Uterus (tissue), 3 donors: ENCODE measurements at regions not wholly inside any gene's neighbourhood (a gene's known extent, or its start where the extent isn't known, plus 50 kb on each side); places are given as distances from the start of the nearest gene placed in this dataset.

ENCODE experiments used
- DNase-seq, 2 donors: peaks; one replicate each; pipeline ENCODE4 v3.0.0-alpha.2; 2019 to 2020
- H3K27ac ChIP-seq, 2 donors: fragments of 200-600 bp; sonication (generic); 1 replicate in 1 of 2; 2 replicates in 1 of 2; pipeline ENCODE4 v1.5.1; 2016 to 2018
- H3K27me3 ChIP-seq, 2 donors: fragments of 200-600 bp; sonication (generic); one replicate each; pipeline ENCODE4 v1.5.1; 2018 to 2019; ENCODE audit warnings: control low read depth in 1 of 2
- H3K36me3 ChIP-seq, 2 donors: fragments of 200-600 bp; sonication (generic); one replicate each; pipeline ENCODE4 v1.5.1; 2019; ENCODE audit warnings: control low read depth in 1 of 2
- H3K4me1 ChIP-seq, 2 donors: fragments of 200-600 bp; sonication (generic); one replicate each; pipeline ENCODE4 v1.5.1; 2018 to 2019; ENCODE audit warnings: control low read depth in 1 of 2
- H3K4me3 ChIP-seq, 2 donors: fragments of 200-600 bp; sonication (generic); 1 replicate in 1 of 2; 2 replicates in 1 of 2; pipeline ENCODE4 v1.5.1; 2018 to 2019; ENCODE audit warnings: mild to moderate bottlenecking in 1 of 2
- H3K9me3 ChIP-seq, 2 donors: fragments of 200-600 bp; sonication (generic); one replicate each; pipeline ENCODE4 v1.5.1; 2019; ENCODE audit warnings: control low read depth in 1 of 2
- CTCF ChIP-seq, 4 experiments: fragments of 200-600 bp in 2 of 4; fragments of 450-650 bp in 2 of 4; sonication (generic) in 2 of 4; IDR thresholded peaks; one replicate each; pipeline ENCODE4 v1.5.1; 2016 to 2019; ENCODE audit warnings: antibody characterized with exemption in 4 of 4, mild to moderate bottlenecking in 2 of 4, moderate library complexity in 1 of 4
- POLR2A ChIP-seq, 2 donors: fragments of 450-650 bp; IDR thresholded peaks; one replicate each; pipeline ENCODE4 v1.6.1; 2016; ENCODE audit warnings: antibody characterized with exemption in 2 of 2, mild to moderate bottlenecking in 1 of 2, moderate library complexity in 1 of 2
- intact Hi-C: fragments of 100-400 bp; cut with DNase I; formaldehyde crosslinking; loops from one replicate; pipeline ENCODE4 v1.15.1; 2023; ENCODE audit warnings: low total_unique reads
- donor health status: DM: yes; HTN: yes; CAD: no.

DNA sequence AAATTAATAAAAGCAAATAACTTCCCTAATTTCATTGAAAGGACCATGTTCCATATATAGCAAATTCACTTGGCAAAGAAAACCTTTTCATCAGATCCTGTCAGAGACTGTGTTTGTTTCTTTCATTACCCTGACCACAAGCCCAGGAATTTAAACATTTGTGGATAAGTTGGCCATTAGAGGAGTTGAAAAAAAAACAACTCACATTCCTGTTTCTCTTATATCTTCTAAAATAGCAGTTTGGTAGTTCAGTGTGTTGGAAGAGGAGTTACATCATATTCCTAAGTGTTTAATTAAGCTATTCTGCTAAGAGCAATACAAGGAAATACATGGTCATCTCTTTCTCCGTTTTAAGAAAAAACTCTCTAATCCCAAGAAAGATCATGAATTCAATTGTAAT lies 505.6 kb downstream of the TLE1 start:
- intact Hi-C loops: no loop called here
- no peaks in the 10 kb centered on the region for H3K36me3 ChIP-seq
- no peaks in the 10 kb centered on the region for H3K9me3 ChIP-seq
- H3K4me1 ChIP-seq: no peaks in the 10 kb centered on the region
- TF ChIP-seq POLR2A (IDR thresholded peaks at IDR 0.05): no peak
- no peak for TF ChIP-seq CTCF (IDR thresholded peaks at IDR 0.05)
- H3K4me3 ChIP-seq: no peak overlapping the region
- no peak for DNase-seq
- H3K27ac ChIP-seq: no peak overlapping the region
- H3K27me3 ChIP-seq: no peaks in the 10 kb centered on the region

GRCh38 chr9:81182431-81182830 lies 506.9 kb downstream of the TLE1 start:
- Histone ChIP-seq H3K27ac (no peak overlapping the region), H3K4me3 (no peak overlapping the region), H3K4me1 (no peaks in the 10 kb centered on the region), H3K9me3 (no peaks in the 10 kb centered on the region), H3K36me3 (no peaks in the 10 kb centered on the region), H3K27me3 (no peaks in the 10 kb centered on the region)
- intact Hi-C loops: no loop called here
- TF ChIP-seq POLR2A (IDR thresholded peaks at IDR 0.05) (no peak), CTCF (IDR thresholded peaks at IDR 0.05) (no peak)
- DNase-seq: no peak

- H3K27me3 ChIP-seq: no peaks in the 10 kb centered on the region
- DNase-seq: no peak
Observed at GRCh38 chr9:81174023-81174422, 515.3 kb downstream of the TLE1 start.

DNA sequence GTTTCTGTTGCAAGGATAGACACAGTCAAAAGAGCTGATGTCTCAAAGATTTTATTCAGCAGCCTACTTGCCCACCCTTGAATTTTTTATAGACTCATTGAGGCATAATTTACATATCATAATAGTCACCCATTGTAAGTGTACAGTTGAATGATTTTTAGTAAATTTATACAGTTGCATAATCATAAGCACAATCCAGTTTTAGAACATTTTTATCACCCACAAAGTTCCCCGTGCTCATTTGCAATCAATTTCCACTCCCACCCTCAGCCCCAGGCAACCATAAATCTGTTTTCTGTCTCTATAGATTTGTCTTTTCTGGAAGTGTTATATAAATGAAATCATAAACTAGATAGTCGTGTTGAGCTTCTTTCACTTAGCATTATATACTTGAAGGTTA lies 517.7 kb downstream of the TLE1 start:
- DNase-seq: no peak
- no peaks in the 10 kb centered on the region for H3K36me3 ChIP-seq
- no peaks in the 10 kb centered on the region for H3K4me1 ChIP-seq
- no peaks in the 10 kb centered on the region for H3K27me3 ChIP-seq
- intact Hi-C loops: no loop called here
- no peak overlapping the region for H3K27ac ChIP-seq
- TF ChIP-seq CTCF (IDR thresholded peaks at IDR 0.05): no peak
- TF ChIP-seq POLR2A (IDR thresholded peaks at IDR 0.05): no peak
- no peak overlapping the region for H3K4me3 ChIP-seq
- no peaks in the 10 kb centered on the region for H3K9me3 ChIP-seq

More at GRCh38 chr9:81174023-81174422, 515.3 kb downstream of the TLE1 start:
- intact Hi-C loops: no loop called here
- H3K27ac ChIP-seq: no peak overlapping the region
- TF ChIP-seq CTCF (IDR thresholded peaks at IDR 0.05) (no peak), POLR2A (IDR thresholded peaks at IDR 0.05) (no peak)
- no peak overlapping the region for H3K4me3 ChIP-seq
- no peaks in the 10 kb centered on the region for H3K4me1 ChIP-seq
- no peaks in the 10 kb centered on the region for H3K9me3 ChIP-seq
- H3K36me3 ChIP-seq: no peaks in the 10 kb centered on the region

DNA sequence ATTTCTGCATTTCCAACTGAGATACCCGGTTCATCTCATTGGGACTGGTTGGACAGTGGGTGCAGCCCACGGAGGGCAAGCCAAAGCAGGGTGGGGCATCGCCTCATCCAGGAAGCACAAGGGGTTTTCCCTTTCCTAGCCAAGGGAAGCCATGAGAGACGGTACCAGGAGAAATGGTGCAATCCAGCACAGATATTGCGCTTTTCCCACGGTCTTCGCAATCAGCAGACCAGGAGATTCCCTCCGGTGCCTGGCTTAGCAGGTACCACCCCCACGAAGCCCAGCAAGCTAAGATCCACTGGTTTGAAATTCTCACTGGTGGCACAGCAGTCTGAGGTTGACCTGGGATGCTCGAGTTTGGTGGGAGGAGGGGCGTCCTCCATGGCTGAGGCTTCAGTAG lies 527.0 kb downstream of the TLE1 start:
- Histone ChIP-seq H3K36me3 (no peaks in the 10 kb centered on the region), H3K4me3 (no peak overlapping the region), H3K27me3 (no peaks in the 10 kb centered on the region), H3K27ac (no peak overlapping the region), H3K4me1 (no peaks in the 10 kb centered on the region), H3K9me3 (no peaks in the 10 kb centered on the region)
- DNase-seq: no peak
- intact Hi-C loops: no loop called here
- TF ChIP-seq POLR2A (IDR thresholded peaks at IDR 0.05): no peak
- TF ChIP-seq CTCF (IDR thresholded peaks at IDR 0.05): no peak
